ENCODE measurements at regions not wholly inside any gene's neighbourhood (a gene's known extent, or its start where the extent isn't known, plus 50 kb on each side); places are given as distances from the start of the nearest gene placed in this dataset.
A peak's percentile ranks its signal among the peaks of the same experiment; 100 is the strongest.

GRCh38 chr3:150319900-150320299, 88.2 kb upstream of the TSC22D2 start:
- H3K27me3 Mint-ChIP-seq (ENCODE audit: low read depth): peaks cover 6% of the 10 kb centered on the region
- H3K9me3 Mint-ChIP-seq: no peaks in the 10 kb centered on the region
- DNase-seq: no peak
- no peaks in the 10 kb centered on the region for H3K36me3 Mint-ChIP-seq (ENCODE audit: insufficient read depth)
- H3K4me3 Mint-ChIP-seq: no peak overlapping the region
- H3K4me1 Mint-ChIP-seq (ENCODE audit: low read depth): no peaks in the 10 kb centered on the region
- ATAC-seq: peak; percentile 53 to 70

GRCh38 chr3:150317469-150317868, 90.6 kb upstream of the TSC22D2 start:
- H3K4me1 Mint-ChIP-seq (ENCODE audit: low read depth): no peaks in the 10 kb centered on the region
- no peak overlapping the region for H3K4me3 Mint-ChIP-seq
- H3K9me3 Mint-ChIP-seq: no peaks in the 10 kb centered on the region
- ATAC-seq: no peak
- DNase-seq: no peak
- peaks cover 8% of the 10 kb centered on the region for H3K27me3 Mint-ChIP-seq (ENCODE audit: low read depth)
- H3K36me3 Mint-ChIP-seq (ENCODE audit: insufficient read depth): no peaks in the 10 kb centered on the region

GRCh38 chr3:150315721-150316120, 92.4 kb upstream of the TSC22D2 start:
- Mint-ChIP-seq H3K27me3 (ENCODE audit: low read depth) (peaks cover 8% of the 10 kb centered on the region), H3K4me3 (no peak overlapping the region), H3K36me3 (ENCODE audit: insufficient read depth) (no peaks in the 10 kb centered on the region), H3K9me3 (no peaks in the 10 kb centered on the region), H3K4me1 (ENCODE audit: low read depth) (no peaks in the 10 kb centered on the region)
- ATAC-seq: no peak
- no peak for DNase-seq

GRCh38 chr3:150314248-150315004, 93.7 kb upstream of the TSC22D2 start:
- DNase-seq (no peak), ATAC-seq (no peak)
- Mint-ChIP-seq H3K4me3 (no peak overlapping the region), H3K27me3 (ENCODE audit: low read depth) (peaks cover 14% of the 10 kb centered on the region), H3K9me3 (no peaks in the 10 kb centered on the region), H3K4me1 (ENCODE audit: low read depth) (no peaks in the 10 kb centered on the region), H3K36me3 (ENCODE audit: insufficient read depth) (no peaks in the 10 kb centered on the region)

- Mint-ChIP-seq H3K27me3 (ENCODE audit: low read depth) (peaks cover 18% of the 10 kb centered on the region), H3K9me3 (no peaks in the 10 kb centered on the region), H3K4me3 (no peak overlapping the region), H3K4me1 (ENCODE audit: low read depth) (no peaks in the 10 kb centered on the region), H3K36me3 (ENCODE audit: insufficient read depth) (no peaks in the 10 kb centered on the region)
- no peak for ATAC-seq
- no peak for DNase-seq
Observed at GRCh38 chr3:150312018-150312657, 96.0 kb upstream of the TSC22D2 start.

- Mint-ChIP-seq H3K4me3 (no peak overlapping the region), H3K36me3 (ENCODE audit: insufficient read depth) (no peaks in the 10 kb centered on the region), H3K9me3 (no peaks in the 10 kb centered on the region), H3K4me1 (ENCODE audit: low read depth) (no peaks in the 10 kb centered on the region), H3K27me3 (ENCODE audit: low read depth) (peaks cover 19% of the 10 kb centered on the region)
- DNase-seq (no peak), ATAC-seq (no peak)
Observed at GRCh38 chr3:150311156-150311555, 96.9 kb upstream of the TSC22D2 start.

- no peak overlapping the region for H3K4me3 Mint-ChIP-seq
- no peak for DNase-seq
- H3K27me3 Mint-ChIP-seq (ENCODE audit: low read depth): peaks cover 22% of the 10 kb centered on the region
- H3K36me3 Mint-ChIP-seq (ENCODE audit: insufficient read depth): no peaks in the 10 kb centered on the region
- H3K9me3 Mint-ChIP-seq: no peaks in the 10 kb centered on the region
- no peaks in the 10 kb centered on the region for H3K4me1 Mint-ChIP-seq (ENCODE audit: low read depth)
- ATAC-seq: no peak
Observed at GRCh38 chr3:150309557-150309956, 98.5 kb upstream of the TSC22D2 start.

GRCh38 chr3:150309257-150309542, 98.9 kb upstream of the TSC22D2 start:
- Mint-ChIP-seq H3K27me3 (ENCODE audit: low read depth) (peaks cover 22% of the 10 kb centered on the region), H3K4me1 (ENCODE audit: low read depth) (no peaks in the 10 kb centered on the region), H3K4me3 (no peak overlapping the region), H3K36me3 (ENCODE audit: insufficient read depth) (no peaks in the 10 kb centered on the region), H3K9me3 (no peaks in the 10 kb centered on the region)
- ATAC-seq (no peak), DNase-seq (no peak)

GRCh38 chr3:150308481-150309256, 99.4 kb upstream of the TSC22D2 start:
- Mint-ChIP-seq H3K27me3 (ENCODE audit: low read depth) (peaks cover 24% of the 10 kb centered on the region), H3K4me3 (no peak overlapping the region), H3K9me3 (no peaks in the 10 kb centered on the region), H3K4me1 (ENCODE audit: low read depth) (no peaks in the 10 kb centered on the region), H3K36me3 (ENCODE audit: insufficient read depth) (no peaks in the 10 kb centered on the region)
- ATAC-seq (no peak), DNase-seq (no peak)

- Mint-ChIP-seq H3K4me1 (ENCODE audit: low read depth) (no peaks in the 10 kb centered on the region), H3K36me3 (ENCODE audit: insufficient read depth) (no peaks in the 10 kb centered on the region), H3K27me3 (ENCODE audit: low read depth) (peaks cover 22% of the 10 kb centered on the region), H3K4me3 (no peak overlapping the region), H3K9me3 (no peaks in the 10 kb centered on the region)
- ATAC-seq (no peak), DNase-seq (no peak)
Observed at GRCh38 chr3:150308037-150308319, 100.1 kb upstream of the TSC22D2 start.

- Mint-ChIP-seq H3K36me3 (ENCODE audit: insufficient read depth) (no peaks in the 10 kb centered on the region), H3K27me3 (ENCODE audit: low read depth) (peaks cover 27% of the 10 kb centered on the region), H3K4me1 (ENCODE audit: low read depth) (no peaks in the 10 kb centered on the region), H3K4me3 (no peak overlapping the region), H3K9me3 (no peaks in the 10 kb centered on the region)
- ATAC-seq (no peak), DNase-seq (no peak)
Observed at GRCh38 chr3:150307311-150308036, 100.6 kb upstream of the TSC22D2 start.

- H3K9me3 Mint-ChIP-seq: no peaks in the 10 kb centered on the region
- H3K4me1 Mint-ChIP-seq (ENCODE audit: low read depth): no peaks in the 10 kb centered on the region
- no peak for DNase-seq
- ATAC-seq: no peak
- H3K36me3 Mint-ChIP-seq (ENCODE audit: insufficient read depth): no peaks in the 10 kb centered on the region
- H3K27me3 Mint-ChIP-seq (ENCODE audit: low read depth): peaks cover 28% of the 10 kb centered on the region
- H3K4me3 Mint-ChIP-seq: no peak overlapping the region
Observed at GRCh38 chr3:150306906-150307305, 101.2 kb upstream of the TSC22D2 start.

GRCh38 chr3:150306083-150306482, 102.0 kb upstream of the TSC22D2 start:
- ATAC-seq: no peak
- H3K36me3 Mint-ChIP-seq (ENCODE audit: insufficient read depth): no peaks in the 10 kb centered on the region
- peaks cover 35% of the 10 kb centered on the region for H3K27me3 Mint-ChIP-seq (ENCODE audit: low read depth)
- DNase-seq: no peak
- no peaks in the 10 kb centered on the region for H3K4me1 Mint-ChIP-seq (ENCODE audit: low read depth)
- H3K4me3 Mint-ChIP-seq: no peak overlapping the region
- H3K9me3 Mint-ChIP-seq: no peaks in the 10 kb centered on the region

GRCh38 chr3:150303768-150304167, 104.3 kb upstream of the TSC22D2 start:
- Mint-ChIP-seq H3K4me1 (ENCODE audit: low read depth) (no peaks in the 10 kb centered on the region), H3K27me3 (ENCODE audit: low read depth) (peaks cover 31% of the 10 kb centered on the region), H3K9me3 (no peaks in the 10 kb centered on the region), H3K36me3 (ENCODE audit: insufficient read depth) (no peaks in the 10 kb centered on the region), H3K4me3 (no peak overlapping the region)
- ATAC-seq: no peak
- DNase-seq: no peak
